ENCODE measurements at regions not wholly inside any gene's neighbourhood (a gene's known extent, or its start where the extent isn't known, plus 50 kb on each side); places are given as distances from the start of the nearest gene placed in this dataset.
"Not testable (repeated sequence)": the region's sequence is repeated elsewhere in the genome, so short reads cannot be mapped to it uniquely, and the experiment has no call there.

DNA sequence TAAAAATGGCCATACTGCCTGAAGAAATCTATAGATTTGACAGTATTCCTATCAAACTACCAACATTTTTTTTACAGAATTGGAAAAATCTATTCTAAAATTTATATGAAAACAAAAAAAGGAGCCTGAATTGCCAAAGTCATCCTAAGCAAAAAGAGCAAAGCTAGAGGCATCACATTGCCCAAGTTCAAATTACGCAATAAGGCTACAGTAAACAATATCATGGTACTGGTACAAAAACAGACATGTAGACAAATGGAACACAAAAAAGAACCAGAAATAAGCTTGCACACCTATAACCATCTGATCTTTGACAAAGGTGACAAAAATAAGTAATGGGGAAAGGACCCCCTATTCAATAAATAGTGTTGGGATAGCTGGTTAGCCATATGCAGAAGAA is 50.2 kb upstream of the THSD7B start:
- TF ChIP-seq, protein P1, sequence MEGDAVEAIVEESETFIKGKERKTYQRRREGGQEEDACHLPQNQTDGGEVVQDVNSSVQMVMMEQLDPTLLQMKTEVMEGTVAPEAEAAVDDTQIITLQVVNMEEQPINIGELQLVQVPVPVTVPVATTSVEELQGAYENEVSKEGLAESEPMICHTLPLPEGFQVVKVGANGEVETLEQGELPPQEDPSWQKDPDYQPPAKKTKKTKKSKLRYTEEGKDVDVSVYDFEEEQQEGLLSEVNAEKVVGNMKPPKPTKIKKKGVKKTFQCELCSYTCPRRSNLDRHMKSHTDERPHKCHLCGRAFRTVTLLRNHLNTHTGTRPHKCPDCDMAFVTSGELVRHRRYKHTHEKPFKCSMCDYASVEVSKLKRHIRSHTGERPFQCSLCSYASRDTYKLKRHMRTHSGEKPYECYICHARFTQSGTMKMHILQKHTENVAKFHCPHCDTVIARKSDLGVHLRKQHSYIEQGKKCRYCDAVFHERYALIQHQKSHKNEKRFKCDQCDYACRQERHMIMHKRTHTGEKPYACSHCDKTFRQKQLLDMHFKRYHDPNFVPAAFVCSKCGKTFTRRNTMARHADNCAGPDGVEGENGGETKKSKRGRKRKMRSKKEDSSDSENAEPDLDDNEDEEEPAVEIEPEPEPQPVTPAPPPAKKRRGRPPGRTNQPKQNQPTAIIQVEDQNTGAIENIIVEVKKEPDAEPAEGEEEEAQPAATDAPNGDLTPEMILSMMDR (IDR thresholded peaks at IDR 0.05; ENCODE audit: insufficient read depth, missing control alignments), result no peak
- FAIRE-seq, result no peak
- no peak for DNase-seq (ENCODE audit: insufficient read length, low spot score)

DNA sequence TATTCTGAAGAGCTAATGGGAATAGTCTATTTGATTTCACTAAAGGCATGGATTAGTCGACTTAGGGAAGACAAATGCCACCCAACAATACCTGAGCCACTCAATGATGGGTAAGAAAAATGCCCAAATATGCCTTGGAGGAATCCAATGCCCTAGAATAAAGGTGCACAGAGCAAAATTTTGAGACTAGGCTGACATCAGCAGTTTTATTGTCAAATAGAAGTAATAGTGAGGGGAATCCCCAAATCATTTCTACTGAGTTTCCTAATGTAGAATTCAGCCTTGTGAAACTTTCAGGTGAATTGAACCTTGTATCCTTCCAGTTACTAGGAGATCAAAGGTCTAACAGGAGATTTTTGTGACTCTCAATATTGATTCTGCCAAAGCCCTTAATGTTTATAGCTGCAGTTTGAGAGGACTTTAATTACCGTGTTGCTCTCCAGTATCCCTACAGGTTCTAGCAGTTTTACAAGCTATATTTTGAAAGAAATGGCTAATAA is 50.8 kb upstream of the THSD7B start:
- FAIRE-seq, result no peak
- TF ChIP-seq, protein P1 (IDR thresholded peaks at IDR 0.05; ENCODE audit: insufficient read depth, missing control alignments), result no peak

DNA sequence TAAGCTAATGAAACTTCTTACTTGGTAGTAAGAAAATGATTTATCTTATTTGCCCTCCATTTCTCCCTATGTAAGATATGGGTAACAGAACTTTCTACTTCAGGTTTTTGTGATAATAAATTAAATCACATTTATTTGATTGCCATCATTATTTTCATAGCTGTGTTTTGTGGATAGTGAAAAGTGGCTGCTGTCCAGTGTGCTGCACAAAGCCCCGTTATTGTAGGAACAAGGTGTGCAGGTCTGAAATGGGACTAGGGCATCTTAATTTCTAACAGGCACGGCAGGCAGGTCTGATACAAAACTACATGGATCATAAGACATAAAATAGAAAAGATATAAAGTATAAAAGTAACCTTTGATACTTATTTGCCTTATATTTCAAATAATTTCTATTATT is 51.6 kb upstream of the THSD7B start:
- DNase-seq (ENCODE audit: insufficient read length, low spot score) (no peak), FAIRE-seq (no peak)
- TF ChIP-seq, protein P1 (IDR thresholded peaks at IDR 0.05; ENCODE audit: insufficient read depth, missing control alignments), result no peak

More for the DNA sequence above, 50.8 kb upstream of the THSD7B start:
- no peak for DNase-seq (ENCODE audit: insufficient read length, low spot score)

DNA sequence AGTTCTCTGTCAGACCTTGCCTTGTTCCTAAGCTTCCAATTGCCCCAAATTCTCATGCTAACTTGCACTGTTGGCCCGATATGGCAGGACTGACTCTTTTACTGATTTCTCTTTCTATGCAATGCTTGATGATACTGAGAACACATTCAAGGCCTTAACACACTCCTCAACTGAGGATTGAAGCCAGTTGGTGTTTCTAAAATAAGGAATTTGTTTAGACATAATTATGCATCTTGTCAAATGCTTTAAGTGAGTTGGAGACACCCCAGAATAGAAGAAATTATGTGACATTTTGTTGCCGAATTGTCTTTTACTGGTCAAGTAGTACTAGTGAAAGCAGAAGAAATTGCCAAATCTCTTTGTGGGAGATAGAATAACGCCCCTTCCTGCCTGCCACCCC is 60.0 kb upstream of the THSD7B start:
- TF ChIP-seq, protein P1 (IDR thresholded peaks at IDR 0.05; ENCODE audit: insufficient read depth, missing control alignments), result no peak
- no peak for DNase-seq (ENCODE audit: insufficient read length, low spot score)
- no peak for FAIRE-seq

DNA sequence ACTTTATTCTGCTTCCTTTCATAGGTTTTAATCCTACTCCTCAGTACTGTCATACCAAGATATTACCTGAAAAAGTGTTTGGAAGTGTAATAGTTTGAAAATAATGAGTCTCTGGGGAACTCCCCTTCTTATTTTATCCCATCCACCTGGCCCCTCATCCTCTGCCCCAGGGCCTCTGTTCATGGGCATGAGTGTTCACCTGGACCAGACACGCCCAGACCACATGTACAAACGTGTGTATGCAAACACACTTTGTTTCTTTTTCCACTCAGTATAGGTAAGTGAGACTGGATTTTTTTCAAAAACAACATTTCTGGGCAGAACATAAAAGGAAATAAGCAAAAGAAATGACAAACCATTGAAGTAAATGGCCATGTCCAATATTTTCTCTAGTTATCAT is 62.1 kb upstream of the THSD7B start:
- no peak for FAIRE-seq
- TF ChIP-seq, protein P1 (IDR thresholded peaks at IDR 0.05; ENCODE audit: insufficient read depth, missing control alignments), result no peak
- DNase-seq (ENCODE audit: insufficient read length, low spot score), result no peak

DNA sequence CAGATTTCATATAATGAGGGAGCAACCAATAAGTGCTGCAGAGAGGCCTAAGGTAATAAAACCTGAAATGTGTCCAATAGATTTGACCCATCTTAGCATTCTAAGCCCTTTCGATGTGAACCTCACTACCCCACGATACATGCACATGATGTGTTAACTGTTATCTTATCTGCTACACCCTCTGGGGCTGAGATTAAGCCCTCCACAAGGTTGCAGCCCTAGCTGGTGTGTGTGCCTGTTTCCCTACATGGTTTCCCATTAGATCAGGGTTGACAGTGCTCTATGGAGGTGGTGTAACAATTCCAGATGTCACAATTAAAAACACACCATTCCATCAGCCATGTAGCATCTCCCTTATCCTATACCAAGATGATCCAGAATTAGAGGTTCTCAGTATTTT is 68.9 kb upstream of the THSD7B start:
- TF ChIP-seq, protein P1 (IDR thresholded peaks at IDR 0.05; ENCODE audit: insufficient read depth, missing control alignments), result no peak
- DNase-seq (ENCODE audit: insufficient read length, low spot score) (no peak), FAIRE-seq (no peak)

DNA sequence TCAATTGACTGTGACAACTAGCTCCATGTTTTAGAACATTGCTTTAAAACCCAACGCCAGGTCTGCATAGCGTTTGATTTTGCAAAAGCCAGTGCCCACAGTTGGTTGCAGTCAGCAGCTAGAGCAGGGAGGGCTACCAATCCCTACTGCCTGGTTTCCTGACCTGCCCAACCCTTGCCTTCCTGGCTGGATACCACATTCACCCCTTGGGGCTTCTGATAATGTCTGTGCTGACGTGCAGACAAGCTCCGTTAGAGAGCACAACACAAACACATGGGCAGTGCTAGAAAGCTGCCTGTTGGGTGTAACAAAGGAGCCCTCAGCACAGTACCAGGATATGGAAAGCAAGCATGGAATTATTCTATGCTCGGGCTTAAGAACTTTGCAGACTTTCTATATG is 71.4 kb upstream of the THSD7B start:
- DNase-seq (ENCODE audit: insufficient read length, low spot score) (no peak), FAIRE-seq (no peak)
- TF ChIP-seq, protein P1 (IDR thresholded peaks at IDR 0.05; ENCODE audit: insufficient read depth, missing control alignments), result no peak

DNA sequence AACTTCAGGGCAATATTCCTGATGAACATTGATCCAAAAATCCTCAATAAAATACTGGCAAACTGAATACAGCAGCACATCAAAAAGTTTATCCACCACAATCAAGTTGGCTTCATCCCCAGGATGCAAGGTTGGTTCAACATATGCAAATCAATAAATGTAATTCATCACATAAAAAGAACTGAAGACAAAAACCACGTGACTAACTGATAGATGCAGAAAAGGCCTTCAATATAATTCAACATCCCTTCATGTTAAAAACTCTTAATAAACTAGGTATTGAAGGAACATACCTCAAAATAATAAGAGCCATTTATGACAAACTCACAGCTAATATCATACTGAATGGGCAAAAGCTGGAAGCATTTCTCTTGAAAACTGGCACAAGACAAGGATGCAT is 85.3 kb upstream of the THSD7B start:
- not testable (repeated sequence) for DNase-seq (ENCODE audit: insufficient read length, low spot score); FAIRE-seq
